ENCODE measurements at regions not wholly inside any gene's neighbourhood (a gene's known extent, or its start where the extent isn't known, plus 50 kb on each side); places are given as distances from the start of the nearest gene placed in this dataset.
A peak's percentile ranks its signal among the peaks of the same experiment; 100 is the strongest.
"Not testable (repeated sequence)": the region's sequence is repeated elsewhere in the genome, so short reads cannot be mapped to it uniquely, and the experiment has no call there.

DNA sequence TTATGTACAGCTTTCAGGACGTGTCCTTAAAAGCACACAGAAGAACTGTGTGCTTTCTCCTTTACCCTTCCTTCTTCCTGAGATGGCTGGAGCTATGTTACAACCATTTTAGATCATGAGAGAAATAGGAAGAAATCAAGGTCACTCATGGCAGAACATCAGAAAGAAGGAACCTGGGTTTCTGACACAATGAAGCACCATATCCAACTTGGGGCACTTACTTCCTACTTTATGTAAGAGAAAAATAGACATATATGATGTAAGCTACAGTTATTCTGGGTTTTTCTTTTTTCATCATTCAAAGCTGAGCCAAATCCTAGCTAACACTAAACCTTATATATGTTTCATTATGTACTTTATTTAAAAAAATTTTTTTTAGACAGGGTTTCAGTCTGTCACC, 79.5 kb downstream of the FAM161A start:
- DNase-seq = no peak

DNA sequence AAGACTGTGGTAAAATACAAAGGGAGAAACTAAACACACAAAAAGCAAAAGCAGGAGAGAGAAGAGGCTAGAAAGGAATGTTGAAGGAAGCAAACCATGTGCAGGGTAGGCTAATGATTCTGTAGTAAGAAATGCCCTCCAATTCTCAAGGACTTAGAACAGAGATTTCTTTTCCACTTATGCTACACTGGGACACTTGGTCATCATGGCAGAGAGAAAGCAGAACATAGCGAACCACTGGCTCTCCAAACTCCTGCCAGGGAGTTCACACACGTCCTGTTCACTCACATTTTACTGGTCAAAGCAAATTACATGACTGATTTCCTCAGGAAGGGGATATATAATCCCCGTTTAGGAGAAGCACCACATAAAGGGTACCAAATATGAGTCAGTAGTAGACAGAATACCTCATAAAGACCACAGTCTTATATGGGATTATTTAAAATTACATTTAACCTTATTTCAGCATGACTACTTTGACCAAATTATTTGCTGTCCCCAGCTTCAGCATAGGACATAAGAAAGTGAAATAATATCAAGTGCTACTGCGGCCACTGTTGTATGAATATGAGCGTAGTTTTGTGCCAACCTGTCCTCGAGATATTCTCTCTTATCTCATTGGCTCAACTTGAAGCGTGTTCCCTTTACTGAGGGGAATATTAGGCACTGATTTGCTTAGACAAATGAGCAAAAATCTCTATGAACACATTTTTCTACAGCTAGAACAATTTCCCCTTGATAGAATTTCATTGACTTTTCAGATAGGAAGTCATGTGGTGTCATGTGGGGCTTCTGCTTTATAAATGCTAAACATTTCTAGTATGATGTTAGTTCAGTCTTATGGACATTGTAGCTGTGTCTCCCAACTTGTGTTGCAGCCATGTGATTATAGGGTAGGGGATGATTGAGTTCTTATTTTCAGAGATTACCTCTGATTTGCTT, 81.7 kb downstream of the FAM161A start:
- no peak for DNase-seq

DNA sequence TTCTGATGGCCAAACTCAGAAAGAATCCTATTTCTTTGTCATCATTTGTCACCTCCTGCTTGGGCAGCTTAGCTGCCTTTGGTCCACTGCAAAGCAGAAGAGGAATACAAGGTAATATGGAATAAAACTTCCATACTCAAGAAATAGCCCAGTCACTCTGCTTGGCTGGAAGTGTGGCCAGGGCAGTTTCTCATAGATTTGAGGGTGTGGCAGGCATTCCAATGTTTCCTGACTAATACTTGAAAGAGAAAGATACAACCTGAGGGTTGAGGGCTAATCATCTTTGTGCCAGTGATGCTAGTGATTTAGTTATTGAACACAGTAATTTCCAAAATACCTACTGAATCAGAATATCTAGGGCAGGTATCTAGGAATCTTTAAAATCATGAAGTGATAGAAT, 83.1 kb downstream of the FAM161A start:
- no peak for DNase-seq

DNA sequence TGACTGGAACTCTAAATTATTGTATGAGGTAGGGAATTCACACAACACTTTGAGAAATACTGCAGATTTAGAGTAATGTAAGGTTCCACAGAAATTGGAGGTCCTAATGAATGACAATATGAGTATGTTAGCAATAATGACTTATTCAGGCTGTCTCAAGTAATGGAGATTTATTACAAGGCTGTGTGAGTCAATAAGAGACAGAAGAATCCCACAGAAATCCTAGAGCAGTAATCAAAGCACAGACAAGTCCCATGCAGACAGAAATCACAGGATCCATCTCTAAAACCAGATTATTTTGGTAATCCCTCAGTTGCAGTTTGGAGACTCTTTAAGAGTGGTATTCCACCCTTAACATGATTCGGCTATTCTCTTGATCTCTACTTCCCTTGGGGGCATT, 83.6 kb downstream of the FAM161A start:
- DNase-seq = no peak

DNA sequence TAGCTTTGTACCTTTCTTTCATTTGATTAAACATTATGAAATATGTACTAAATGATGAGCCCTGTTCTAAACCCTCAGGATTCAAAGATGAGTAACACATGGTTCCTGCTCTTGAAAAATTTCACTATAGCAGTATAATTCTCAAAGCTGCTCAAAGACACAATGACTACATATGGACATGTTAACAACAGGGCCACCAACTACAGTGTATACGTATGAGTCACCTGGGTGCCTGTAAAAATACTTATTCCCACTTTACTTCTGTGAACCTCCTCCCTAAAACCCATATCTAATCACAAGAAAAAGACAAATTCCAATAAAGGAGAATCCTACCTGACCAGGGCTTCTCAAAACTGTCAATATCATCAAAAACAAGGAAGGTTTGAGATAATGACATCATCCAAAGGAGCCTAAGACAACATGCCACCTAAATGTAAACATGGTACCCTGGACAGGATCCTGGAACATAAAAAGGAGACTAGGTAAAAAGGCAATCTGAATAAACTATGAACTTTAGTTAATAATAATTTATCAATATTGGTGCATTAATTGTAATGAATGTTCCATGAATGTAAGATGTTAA, 84.7 kb downstream of the FAM161A start:
- no peak for DNase-seq

DNA sequence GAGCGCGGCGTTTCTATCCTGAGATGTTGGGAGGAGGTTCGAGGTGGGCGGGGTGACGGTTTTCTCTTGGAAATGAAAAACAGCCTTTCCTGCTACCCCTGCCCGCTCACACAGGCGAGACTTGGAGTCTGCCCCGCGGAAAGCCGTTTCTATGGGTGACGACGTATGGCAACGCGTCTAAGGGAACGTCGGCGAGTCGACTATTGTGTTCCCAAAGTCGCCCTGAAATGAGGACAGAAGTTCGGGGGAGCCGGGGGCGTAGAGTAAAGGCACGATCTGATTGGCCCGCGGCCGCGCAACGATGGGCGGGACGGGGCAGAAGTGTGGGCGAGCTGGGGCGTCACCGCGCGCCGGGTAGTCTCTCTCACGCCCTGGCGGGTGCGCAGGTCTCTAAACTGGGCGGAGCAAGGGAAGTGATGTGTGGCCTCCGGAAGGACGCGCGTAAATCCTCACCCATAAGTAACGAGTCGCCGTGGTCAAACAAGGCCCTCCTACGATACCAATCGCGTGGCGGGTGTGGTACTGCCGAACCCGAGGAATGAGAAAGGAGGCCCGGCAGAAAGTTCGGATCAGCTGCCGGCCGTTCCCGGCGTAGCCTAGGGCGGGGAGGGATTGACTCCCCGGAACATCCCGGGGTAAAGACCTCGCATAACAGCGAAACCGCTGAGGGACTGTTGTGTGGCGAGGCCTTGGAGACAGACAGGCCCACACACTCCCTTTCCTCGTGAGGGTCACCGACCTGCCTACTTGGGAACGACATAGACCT, 89.6 kb downstream of the FAM161A start:
- DNase-seq = peak; percentile 93

DNA sequence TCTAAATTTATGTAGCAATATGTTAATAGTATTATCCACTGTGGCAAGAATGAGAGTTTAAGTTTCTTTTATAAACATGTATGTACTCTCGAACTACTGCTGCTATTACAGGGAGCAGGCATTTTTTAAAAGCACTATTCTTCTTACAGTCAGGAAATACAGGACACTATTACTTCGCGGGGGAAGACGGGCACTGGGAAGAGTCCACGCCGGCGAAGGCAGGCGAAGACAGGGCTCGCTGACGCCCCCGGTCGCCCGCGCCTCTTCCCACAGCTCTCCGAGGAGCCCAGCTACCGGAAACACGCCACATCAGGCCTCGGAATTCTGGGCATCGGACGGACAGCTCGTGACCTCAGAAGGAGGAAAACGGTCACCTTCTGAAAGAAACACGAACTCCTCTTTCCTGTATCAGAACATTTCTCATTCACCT, 90.2 kb downstream of the FAM161A start:
- peak; percentile 81 for DNase-seq

DNA sequence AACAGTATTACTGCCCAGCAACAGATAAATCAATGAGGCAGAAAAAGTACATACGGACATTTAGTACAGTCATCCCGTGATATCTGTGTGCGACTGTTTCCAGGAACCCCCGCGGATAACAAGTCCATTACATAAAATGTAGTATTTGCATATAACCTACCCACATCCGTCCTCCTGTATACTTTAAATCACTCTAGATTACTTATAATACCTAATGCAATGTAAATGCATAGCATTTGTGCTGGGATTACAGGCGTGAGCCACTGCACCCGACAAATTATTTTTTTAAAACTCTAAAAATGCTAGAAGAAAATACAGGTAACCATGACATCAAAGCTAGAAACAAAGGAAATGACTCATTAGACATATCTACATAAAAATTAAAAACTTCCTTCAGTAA, 91.6 kb downstream of the FAM161A start:
- DNase-seq = no peak

DNA sequence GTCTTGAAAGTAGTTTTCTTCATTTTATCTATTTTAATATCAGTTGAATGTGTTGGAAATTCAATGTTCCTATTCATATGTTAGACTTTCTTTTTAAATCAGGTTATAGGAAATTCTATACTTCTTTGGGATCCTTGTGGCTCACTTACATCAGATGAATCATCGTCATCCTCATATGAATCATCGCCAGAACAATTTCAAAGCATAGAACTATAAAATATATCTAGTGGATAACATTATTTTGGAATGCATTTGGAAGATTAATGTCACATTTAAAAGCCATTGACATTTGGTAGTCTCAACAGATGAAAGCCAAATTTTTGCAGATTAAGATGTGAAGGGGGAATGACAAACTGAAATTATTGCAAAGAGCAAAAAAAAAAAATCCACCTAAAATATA, 94.1 kb downstream of the FAM161A start:
- no peak for DNase-seq

DNA sequence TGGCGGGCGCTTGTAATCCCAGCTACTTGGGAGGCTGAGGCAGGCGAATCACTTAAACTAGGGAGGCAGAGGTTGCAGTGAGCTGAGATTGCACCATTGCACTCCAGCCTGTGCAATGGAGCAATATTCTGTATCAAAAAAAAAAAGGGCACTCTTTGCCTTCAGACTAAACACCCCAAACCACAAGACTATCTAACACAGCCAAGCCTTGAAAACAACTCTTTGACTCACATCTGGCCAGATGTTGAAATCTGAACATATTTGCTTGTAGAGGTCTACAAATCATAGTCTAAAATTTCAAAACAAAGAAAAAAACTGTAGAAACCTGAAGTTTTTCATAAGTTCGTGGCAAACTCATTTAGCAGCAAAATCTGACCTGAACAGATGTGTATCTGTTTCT, 94.9 kb downstream of the FAM161A start:
- DNase-seq = no peak

DNA sequence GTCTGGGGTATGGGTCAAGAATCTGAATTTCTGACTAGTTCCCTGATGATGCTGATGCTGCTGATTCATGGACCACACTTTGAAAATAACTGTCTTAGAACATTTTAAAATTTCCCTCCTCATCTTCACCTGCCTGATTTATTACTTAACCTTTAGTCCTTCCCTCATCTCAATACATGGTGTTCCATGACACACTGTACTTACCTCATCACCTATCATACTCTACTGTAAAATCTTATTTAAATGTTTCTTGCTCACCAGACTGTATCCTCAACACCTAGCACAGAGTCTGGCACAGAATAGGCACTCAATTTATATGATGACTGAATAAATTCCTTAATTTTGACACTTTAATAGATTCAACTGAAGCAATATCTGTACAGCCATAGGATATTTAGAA, 95.7 kb downstream of the FAM161A start:
- no peak for DNase-seq

DNA sequence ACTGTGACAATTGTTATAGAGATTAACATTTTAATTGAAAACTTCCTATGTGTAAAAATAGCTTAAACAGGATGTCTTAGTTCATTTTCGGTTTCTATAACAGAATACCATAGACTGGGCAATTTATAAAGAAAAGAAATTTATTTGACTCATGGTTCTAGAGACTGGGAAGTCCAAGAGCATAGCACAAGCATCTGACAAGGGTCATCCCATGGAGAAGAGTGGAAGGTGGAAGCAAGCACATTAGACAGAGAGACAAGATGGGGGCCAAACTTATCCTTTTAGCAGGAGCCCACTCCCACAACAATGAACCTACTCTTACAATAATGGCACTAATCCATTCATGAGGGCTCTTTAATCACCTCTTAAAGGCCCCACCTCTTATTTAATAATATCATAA, 100.3 kb downstream of the FAM161A start:
- DNase-seq = no peak

DNA sequence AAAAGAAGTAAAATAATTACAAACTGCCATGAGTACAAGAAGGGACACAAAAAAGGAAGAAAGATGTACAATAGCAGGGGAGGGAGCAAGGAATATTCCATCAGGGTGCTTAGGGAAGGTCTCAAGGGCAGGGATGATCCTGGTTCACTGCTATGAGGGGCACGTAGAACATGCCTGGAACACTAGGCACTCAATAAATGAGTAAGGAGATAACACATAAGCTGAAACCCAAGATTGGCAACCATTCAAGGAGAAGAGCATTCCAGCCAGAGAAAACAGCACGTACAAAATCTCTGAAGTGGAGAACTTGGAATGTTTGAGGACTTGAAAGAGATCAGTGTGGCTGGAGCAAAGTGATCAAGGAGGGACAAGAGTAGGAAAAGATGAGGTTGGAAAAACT, 103.2 kb downstream of the FAM161A start:
- no peak for DNase-seq

DNA sequence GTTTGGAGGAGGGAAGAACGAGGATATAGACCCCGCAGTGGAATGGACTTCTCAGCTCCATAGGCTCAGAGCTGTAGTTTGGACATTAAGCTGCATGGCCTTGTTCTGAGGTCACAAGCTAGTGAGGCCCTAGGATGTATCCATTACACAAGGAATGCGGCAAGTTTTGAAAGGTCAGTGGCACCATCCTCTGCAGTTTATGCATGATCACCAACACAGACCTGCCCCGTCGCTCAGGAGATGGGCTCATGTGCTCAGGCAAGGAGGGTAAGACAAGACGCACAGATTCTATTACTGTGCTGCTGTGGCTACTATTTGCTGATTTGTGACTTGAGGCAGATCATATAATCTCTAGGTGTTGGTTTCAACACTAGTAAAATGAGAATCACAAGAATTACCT, 110.9 kb downstream of the FAM161A start:
- DNase-seq = no peak

DNA sequence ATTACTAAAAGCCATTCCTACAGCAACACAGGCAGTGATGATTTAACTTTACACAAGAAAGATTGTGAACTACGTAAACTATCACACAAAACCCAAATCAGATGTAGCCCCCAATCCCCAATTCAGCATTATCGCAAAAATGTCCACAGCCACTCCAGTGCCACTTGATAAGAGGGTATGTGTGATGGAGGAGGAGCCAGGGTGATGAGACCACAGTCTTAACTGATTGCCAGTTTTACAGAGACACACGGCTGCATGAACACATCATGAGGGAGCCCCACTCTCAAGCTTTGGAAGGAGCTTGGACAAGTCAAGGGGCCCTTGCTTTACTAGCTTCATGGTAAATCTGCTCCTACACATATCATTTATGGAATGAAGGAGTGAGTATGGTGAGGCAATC, 116.0 kb downstream of the FAM161A start:
- DNase-seq = no peak

DNA sequence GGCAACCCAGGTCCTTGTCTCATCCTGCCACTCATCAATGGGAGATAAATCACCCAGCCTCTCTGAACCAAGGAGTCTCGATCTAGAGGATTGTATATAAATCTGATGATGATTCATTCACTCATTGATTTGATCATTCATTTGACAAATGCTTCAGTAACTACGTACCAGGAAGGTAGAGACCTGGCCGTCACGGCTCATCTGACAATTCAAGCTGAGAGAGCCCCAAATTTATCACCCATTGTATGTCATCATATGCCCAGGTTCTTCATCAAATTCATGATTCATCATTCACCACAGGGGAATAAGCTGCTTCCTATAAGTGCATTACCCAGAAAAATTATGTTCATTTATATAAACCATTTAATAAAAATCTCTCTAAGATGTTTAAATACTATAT, 116.9 kb downstream of the FAM161A start:
- DNase-seq = no peak

DNA sequence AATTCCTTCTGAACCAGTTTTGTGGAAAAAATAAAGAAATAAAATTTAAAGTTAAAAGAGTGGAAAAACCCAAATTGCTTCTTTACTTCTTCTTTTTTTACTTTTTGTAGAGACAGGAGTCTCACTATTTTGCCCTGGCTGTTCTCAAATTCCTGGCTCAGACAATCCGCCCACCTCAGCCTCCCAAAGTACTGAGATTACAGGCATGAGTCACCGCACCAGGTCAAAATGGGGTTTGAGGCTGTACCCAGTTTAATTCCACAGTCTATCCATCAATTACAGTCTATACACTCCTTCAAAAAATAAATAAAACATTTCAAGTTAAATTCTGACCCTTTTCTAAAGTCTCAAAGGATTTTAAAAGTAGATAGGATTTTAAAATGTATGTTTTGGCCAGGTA, 120.3 kb downstream of the FAM161A start:
- no peak for DNase-seq

DNA sequence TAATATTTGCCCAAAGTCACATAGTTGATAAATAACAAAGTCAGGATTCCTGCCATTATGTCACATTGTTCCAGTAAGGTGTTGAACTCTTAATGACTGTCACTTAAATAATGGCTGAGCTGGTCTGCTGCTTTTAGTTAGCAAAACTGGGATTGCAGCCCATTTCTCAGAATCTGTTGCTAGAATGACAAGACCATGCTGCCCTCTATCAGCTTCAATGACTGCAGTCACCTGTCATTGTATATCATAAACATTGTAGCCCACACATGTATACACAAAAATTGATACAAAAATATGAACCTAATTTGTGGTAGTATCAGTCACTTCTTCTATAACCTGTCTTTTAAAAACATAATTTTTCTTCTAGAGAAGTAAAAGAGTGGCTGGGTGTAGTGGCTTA, 121.1 kb downstream of the FAM161A start:
- no peak for DNase-seq

DNA sequence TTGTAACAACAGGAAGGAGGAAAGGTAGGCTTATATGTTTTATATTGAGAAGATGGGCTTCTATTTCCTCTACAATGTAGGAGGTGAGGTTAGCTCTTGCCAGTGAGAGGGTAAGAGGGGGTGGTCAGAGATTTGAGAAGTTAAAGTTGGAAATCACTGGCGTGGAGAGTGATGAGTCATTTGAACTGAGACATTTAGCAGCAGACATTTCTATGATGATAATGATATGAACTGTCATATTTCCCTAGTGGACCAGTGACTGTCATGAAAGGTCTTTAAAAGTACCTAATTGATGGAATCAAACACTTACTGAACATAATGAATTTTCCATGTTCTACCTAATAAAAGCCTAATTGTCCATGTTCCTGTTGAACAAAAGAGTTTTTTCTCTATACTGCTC, 126.1 kb downstream of the FAM161A start:
- no peak for DNase-seq

DNA sequence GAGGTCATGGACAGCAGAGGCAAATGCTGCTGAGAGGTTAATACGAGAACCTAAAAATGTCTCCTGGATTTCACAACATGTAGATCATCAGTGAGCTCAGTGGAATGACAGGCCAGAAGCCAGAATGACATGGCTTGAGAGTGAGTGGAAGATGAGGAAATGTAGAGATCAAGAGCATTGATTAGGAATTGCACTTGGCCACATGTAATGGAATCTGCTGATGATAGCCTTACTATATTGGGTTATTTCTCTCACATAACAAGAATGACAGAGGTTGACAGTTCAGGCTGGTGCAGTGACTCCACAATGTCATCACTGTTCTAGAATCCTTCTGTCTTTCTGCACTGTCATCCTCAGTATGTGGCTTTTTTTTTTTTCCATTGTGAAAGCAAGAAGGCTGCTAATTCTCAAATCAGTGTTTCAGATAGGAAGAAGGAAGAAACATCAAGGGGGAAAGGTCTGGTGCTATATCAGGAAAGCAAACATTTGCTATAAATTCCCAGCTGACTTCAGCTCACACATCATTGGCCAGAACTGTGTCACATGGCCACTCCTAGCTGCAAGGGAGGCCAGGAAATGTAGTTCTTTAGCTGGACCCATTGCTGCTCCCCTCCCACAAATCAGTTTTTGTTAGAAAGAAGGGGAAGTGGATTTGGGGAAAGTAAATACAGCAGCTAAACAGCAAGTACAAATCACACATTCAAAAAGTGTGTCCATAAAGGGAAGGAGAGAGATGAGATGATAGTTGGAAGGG, 127.2 kb downstream of the FAM161A start:
- DNase-seq = no peak

DNA sequence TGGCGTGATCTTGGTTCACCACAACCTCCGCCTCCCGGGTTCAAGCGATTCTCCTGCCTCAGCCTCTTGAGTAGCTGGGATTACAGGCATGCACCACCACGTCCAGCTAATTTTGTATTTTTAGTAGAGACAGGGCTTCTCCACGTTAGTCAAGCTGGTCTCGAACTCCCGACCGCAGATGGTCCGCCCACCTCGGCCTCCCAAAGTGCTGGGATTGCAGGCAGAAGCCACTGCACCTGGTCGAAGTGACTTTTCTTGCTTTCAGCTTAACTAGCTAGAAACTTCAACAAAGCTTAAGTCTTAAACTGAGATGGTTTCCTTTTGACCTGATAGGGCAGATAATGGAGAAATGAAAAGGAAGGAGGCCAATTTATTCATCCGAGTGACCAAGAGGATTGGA, 130.5 kb downstream of the FAM161A start:
- DNase-seq = not testable (repeated sequence)

DNA sequence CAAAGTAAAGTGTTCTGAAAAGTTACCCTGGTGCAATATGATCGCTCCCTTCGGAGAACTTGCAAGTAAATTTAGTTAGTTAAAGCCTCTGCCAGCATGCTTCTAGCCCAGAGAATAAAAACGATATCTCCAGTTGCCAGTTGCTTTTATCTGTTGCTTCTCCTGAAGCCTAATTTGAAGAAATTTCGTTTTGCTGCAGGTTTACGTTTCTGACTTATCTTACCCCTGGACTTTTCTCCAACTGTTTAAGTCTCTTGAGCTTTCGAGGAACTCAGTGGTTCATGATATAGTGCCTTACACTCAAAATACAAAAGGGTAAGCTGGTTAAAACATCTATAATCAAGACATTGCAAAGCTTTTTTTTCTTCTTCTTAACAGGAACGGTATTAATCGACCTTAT, 131.1 kb downstream of the FAM161A start:
- no peak for DNase-seq

DNA sequence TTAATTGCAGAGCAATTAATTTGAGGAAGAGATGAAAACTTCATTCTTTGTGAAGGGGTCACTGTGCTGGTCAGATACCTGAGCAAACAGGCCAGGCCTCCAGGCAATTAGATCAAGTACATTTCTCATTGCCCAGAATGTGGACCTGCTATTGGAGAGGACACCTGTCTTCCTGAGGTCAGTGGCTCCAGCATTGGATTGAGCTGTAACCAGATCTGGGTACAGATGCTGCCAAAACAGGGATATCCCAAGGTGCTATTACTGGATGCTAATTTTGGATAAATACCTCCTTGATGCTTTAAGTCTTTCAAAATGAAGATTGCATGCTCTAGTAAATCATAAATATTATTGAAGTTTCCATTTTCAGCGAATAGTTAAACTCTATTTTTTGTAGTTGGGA, 131.5 kb downstream of the FAM161A start:
- DNase-seq = no peak
